ENCODE measurements at regions not wholly inside any gene's neighbourhood (a gene's known extent, or its start where the extent isn't known, plus 50 kb on each side); places are given as distances from the start of the nearest gene placed in this dataset.

GRCh38 chr17:31654936-31655335 is 204.1 kb downstream of the COPRS start:
- TF ChIP-seq POLR2A (IDR thresholded peaks at IDR 0.05; ENCODE audit: low read depth) (no peak), CTCF (IDR thresholded peaks at IDR 0.05) (no peak), EP300 (IDR thresholded peaks at IDR 0.05) (no peak)

Measured in esophagus muscularis mucosa (tissue), 4 donors.